Activated CD4-positive, alpha-beta T cell treated with anti-CD3 and anti-CD28 coated beads, Interleukin-2, amount 50 U/mL, for 48 hours (primary cell): ENCODE measurements at regions not wholly inside any gene's neighbourhood (a gene's known extent, or its start where the extent isn't known, plus 50 kb on each side); places are given as distances from the start of the nearest gene placed in this dataset.

Experiments used
- DNase-seq, 2 experiments: peaks; one replicate each; pipeline ENCODE4 v3.0.0-alpha.2; 2020

DNA sequence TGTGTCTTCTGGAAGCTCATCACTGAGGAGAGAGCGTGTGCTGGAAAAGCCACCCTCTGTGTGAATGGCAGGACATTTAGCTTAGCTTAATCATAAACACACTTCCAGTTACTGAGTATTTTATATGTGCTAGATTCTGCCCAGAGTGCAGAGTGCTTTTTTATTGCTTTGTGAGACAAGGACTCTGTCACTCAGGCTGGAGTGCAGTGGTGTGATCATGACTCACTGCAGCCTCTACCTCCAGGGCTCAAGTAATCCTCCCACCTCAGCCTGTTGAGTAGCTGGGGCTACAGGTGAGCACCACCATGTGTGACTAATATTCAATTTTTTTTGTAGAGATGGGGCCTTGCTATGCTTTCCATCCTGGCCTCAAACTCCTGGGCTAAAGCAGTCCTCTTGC lies 61.4 kb upstream of the IRX3 start:
- no peak for DNase-seq

DNA sequence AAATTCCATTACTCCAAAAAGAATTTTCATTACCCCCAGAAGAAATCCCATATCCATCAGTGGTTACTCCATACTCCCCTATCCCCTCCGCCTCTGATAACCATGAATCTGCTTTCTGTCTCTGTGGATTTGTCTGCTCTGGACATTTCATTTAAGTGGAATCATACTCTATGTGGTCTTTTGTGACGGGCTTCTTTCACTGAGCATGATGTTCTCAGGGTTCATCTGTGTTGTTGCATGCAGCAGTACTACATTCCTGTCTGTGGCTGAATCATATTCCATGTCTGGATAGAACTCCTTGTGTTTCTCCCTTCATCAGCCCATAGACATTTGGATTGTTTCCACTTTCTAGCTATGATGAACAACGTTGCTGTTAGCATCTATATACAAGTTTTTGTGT lies 59.5 kb upstream of the IRX3 start:
- DNase-seq = no peak

DNA sequence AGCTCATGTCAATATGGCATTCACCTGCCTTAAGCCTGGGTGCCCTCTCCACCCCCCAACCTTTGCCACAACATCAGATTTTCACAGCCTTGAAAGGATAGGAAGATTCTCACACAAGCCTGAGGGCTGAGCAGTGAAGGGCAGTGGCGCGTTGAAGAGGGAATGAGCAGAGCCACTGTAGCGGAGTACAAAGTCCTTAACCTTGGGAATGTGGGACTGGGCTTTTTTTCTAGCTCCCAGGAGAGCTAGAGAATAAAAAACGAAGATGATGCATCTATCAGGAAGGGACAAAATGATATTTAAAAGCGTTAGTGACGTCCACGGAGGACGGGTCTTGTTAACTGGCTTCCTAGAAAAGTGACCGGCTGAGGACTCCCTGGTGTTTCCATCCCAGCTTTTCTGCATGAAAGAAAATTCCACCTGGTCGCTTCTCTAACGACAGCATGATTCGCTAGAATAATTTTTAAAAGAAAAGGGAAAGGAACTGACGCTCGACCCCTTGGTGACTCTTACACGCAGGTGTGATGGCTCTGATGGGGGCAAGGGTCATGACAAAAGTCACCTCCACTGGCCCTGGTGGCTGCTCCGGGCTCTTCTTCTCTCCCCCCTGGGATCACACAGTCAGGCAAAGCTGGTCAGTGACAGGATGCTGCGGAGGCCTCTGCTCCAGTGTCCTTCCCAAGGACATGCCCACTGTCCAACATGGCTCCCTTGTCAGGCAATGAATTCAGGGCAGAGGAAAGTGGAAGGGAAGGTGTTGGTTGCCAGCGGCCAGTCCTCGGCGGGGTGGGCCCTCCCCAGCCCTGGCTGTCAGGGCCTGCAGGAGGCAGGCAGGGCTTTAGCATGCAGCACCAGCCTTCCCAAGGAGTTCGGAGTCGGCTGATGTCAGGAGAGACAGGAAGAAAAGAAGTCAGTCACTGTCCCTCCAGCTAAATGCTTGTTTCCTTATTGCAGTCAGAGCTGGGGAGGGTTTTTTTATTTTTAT lies 58.4 kb upstream of the IRX3 start:
- no peak for DNase-seq

DNA sequence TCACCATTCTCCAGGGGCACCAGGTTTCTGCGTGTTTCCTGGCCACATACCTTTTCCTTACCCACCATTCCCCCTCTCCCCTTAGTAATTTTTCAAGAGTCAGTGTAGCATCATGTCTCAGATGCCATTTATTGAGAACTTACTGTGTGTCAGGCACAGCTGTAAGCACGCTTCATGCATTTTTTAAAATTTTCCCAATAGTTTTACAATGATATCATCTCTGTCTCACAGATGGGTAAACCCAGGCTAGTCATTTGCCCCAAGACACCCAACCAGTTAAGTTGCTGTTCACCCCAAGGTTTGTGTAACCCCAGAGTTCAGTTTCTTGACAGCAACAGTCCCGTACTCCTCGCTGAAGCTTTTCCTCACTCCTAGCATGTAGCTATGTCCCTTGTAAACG lies 56.4 kb upstream of the IRX3 start:
- DNase-seq = no peak

DNA sequence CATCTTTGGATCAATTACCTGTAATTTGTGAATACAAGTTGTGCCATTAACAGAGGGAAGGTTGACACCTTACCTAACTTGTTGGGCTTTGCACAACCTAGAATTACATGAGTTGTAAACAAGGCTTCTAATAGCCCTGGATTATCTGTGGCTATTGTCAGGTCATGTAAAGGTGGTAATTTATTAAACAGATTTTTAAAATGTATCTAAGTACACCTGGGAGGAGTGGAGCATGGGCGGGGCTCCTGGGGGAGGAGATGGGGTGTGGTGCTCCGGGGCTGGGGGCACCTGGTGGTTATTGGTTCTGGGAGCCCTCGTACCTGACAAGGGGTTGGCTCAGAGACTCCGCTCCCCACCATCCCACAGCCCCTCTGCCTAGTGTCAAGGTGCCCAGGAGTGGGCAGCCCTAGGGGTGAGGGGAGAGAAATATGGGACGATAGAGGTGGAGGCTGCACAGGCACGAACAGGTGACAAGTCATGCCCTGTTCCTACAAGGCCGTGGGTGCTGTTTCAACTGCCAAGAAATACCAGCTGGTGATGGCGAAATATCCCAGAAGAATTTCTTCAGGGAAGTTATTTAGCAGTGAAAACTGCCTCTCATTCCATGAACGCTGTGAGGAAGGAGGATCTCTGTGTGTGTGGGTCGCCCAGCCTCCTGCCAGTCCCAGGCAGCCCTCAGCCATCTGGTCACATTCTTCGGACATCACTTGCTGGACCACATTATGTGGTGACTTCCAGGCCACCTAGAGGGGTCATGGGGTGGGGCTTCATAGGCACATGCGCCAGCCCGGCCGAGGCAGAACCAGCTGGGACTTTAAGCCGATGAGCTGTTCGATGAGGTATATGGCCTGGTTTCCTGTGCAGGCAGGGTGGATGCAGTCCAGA lies 55.5 kb upstream of the IRX3 start:
- DNase-seq = no peak

DNA sequence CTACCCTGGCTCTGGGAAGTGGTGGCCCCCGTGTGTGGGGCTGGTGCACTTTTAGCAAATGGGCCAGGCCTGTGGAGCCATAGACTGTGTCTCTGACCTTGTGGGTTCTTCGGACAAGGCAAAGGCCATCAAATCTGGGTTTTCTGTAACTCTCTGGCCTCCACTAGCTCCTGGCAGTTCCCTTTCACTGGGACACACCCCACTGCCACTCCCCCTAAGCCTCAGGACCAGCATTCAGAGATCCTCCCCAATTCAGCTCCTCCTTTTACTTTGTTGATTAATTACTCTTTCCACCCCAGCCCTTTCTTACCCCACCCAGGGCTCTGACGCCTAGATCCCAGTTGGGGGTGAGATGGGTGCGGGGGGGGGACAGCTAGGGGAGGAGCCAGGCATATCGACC lies 53.9 kb upstream of the IRX3 start:
- DNase-seq = no peak

DNA sequence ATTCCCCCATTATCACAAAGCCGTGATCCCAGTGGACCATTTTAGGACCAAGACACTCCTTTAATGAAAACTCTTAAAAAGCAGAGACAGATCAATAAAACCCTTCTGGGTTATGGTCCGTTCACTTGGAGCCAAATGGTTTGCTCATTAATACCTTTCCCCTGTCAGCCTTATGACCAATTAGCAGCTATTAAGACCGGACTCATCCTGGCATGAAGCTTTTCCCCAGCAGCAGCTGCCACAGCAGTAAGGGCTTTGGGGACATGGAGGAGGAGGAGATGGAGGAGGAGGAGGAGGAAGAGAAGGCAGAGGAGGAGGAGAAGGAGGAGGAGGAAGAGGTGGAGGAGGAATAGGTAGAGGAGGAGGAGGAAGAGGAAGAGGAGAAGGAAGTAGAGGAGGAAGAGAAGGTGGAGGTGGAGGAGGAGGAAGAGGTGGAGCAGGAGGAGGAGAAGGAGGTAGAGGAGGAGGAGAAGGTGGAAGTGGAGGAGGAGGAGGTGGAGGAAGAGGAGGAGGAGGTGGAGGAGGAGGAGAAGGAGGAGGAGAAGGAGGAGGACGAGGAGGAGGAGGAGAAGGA lies 50.1 kb upstream of the IRX3 start:
- DNase-seq = no peak
